ENCODE measurements at regions not wholly inside any gene's neighbourhood (a gene's known extent, or its start where the extent isn't known, plus 50 kb on each side); places are given as distances from the start of the nearest gene placed in this dataset.

DNA sequence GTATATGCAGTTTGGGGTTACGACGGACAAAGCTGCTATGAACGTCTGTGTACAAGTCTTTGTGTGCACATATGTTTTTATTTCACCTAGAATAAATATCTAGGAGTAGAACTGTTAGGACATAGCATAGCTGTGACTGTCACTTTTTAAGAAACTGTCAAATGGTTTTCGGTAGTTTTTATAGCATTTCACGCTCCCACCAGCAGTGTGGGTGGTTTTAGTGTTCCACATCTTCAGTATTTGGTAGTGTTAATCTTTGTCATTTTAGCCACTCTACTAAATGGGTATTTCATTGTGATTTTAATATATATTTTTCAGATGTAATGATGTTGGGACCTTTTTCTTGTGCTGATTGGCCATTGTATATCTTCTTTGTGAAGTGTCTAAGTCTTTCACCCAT, 109.1 kb upstream of the BCAT1 start:
- no peak for DNase-seq (ENCODE audit: low read depth)

DNA sequence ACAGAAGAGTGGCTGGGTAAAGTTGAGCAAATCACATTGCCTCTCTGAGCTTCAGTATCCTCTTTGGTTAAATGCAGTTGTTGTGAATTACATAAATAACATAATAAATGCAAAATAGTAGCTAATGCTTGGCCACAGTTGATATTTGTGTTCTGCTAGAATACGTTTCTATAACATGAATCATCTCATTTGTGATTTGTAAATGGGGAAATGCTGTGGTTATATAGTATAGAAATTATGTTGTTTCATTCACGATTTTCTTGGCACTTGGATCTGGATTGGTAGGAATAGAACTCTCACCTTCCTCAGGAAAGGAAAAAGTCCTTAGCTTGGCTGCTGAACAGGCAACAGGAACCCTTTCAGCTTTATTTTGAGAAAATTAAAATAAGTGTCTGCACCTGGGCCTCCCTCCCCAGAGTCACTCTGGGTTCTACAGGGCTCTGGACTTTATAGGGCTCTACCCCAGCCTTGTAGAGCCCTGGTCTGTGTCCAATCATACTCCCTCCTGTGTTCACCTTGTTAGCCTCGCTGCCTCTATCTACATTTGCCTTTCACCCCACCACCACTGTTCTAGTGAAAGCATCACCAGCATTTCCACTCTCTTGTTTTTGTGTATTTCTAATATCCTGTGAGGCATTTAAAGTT, 107.7 kb upstream of the BCAT1 start:
- no peak for DNase-seq (ENCODE audit: low read depth)

GRCh38 chr12:25056011-25056410, 107.1 kb upstream of the BCAT1 start:
- DNase-seq (ENCODE audit: low read depth), result no peak

GRCh38 chr12:25054783-25055144, 105.9 kb upstream of the BCAT1 start:
- peak; percentile 24 for DNase-seq (ENCODE audit: low read depth)

- DNase-seq (ENCODE audit: low read depth), result no peak
These were observed 105.3 kb upstream of the BCAT1 start for GRCh38 chr12:25054076-25054782.

GRCh38 chr12:25052914-25053211, 104.0 kb upstream of the BCAT1 start:
- DNase-seq (ENCODE audit: low read depth), result no peak

- no peak for DNase-seq (ENCODE audit: low read depth)
These were observed 103.5 kb upstream of the BCAT1 start for GRCh38 chr12:25052196-25052913.

- DNase-seq (ENCODE audit: low read depth), result no peak
These were observed 102.8 kb upstream of the BCAT1 start for GRCh38 chr12:25051656-25052195.

GRCh38 chr12:25051171-25051570, 102.3 kb upstream of the BCAT1 start:
- DNase-seq (ENCODE audit: low read depth), result no peak

- DNase-seq (ENCODE audit: low read depth), result no peak
These were observed 97.0 kb upstream of the BCAT1 start for GRCh38 chr12:25045869-25046268.

DNA sequence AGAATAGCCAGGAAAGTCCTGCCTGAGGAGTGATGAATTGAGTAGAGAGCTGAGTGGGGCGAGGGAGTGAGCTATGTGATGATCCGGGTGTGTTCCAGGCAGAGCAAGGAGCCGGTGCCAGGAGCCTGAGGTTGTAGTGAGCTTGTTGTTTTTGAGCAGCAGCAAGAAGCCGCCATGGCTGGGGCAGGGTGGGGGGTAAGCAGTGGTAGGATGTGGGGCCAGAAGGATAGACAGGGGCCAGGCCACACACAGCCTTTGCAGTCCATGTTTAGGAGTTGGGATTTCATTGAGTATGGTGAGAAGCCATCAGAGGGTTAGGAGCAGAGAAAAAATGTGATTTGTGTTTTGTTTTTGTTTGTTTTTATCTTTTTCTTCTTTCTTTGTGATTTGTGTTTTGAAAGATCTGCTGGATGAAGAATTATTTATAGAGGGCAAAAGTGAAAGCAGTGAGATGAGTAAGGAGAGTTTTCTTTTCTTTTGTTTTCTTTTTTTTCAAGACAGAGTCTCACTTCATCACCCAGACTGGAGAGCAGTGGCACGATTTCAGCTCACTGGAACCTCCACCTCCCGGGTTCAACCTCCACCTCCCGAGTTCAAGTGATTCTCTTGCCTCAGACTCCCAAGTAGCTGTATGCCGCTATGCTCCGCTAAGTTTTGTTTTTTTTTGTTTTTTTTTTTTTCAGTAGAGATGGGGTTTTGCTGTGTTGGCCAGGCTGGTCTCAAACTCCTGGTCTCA, 92.3 kb upstream of the BCAT1 start:
- DNase-seq (ENCODE audit: low read depth), result no peak

GRCh38 chr12:25040593-25040992, 91.7 kb upstream of the BCAT1 start:
- DNase-seq (ENCODE audit: low read depth), result no peak

GRCh38 chr12:25034676-25035075, 85.8 kb upstream of the BCAT1 start:
- no peak for DNase-seq (ENCODE audit: low read depth)

DNA sequence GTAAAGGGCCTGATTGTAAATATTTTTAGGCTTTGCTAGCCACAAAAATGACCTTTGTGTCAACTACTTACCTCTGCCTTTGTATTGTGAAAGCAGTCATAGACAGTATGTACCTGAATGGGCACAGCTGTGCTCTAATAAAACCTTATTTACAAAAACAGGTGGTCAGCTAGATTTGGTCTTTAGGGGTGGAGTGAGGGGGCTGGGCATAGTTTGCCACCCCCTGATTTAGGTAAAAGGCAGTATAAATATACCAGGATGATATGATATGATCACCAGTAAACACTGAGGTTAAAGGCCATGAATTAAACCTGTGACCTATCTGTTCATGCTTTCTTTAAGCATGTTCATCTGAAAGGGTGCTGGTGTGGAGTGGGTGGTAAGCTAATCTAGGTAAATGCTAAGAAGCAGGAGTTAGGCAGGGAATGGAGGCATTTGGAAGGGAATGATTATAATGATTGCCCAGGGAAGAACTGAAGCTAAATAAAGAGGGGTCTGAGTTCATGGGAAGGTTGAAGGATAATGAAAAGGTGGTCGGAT, 77.1 kb upstream of the BCAT1 start:
- DNase-seq (ENCODE audit: low read depth), result no peak

DNA sequence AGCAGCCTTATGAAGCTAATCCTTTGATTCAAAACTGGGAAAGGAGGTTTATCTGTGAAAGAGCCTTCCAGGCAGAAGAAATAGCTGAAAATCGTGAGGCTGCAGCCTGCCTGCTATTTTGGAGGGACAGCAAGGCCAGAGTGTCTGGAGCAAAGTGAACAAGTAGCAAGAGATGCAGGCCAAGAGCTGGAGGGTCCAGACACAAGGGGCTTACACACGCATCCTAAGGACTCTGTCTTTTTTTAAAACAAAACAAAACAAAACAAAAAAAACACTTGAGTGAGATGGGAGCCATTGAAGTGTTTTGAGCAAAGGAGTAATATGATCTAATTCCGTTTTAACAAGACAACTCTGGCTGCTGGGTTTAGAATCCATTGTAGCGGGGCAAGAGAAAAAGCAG, 76.4 kb upstream of the BCAT1 start:
- no peak for DNase-seq (ENCODE audit: low read depth)

GRCh38 chr12:25023808-25024207, 74.9 kb upstream of the BCAT1 start:
- DNase-seq (ENCODE audit: low read depth), result no peak

GRCh38 chr12:25020621-25021243, 71.8 kb upstream of the BCAT1 start:
- no peak for DNase-seq (ENCODE audit: low read depth)

- DNase-seq (ENCODE audit: low read depth), result no peak
These were observed 69.2 kb upstream of the BCAT1 start for GRCh38 chr12:25018146-25018545.

DNA sequence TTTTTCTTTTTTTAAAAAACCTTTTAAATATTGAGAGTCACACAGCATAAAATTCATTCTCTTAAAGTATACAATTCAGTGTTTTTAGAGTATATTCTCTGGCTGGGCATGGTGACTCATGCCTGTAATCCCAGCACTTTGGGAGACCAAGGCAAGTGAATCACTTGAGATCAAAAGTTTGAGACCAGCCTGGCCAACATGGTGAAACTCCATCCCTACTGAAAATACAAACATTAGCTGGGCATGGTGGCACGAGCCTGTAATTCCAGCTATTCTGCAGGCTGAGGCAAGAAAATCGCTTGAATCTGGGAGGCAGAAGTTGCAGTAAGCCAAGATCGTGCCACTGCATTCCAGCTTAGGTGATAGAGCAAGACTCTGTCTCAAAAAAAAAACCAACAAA, 68.4 kb upstream of the BCAT1 start:
- DNase-seq (ENCODE audit: low read depth), result peak; percentile 42

DNA sequence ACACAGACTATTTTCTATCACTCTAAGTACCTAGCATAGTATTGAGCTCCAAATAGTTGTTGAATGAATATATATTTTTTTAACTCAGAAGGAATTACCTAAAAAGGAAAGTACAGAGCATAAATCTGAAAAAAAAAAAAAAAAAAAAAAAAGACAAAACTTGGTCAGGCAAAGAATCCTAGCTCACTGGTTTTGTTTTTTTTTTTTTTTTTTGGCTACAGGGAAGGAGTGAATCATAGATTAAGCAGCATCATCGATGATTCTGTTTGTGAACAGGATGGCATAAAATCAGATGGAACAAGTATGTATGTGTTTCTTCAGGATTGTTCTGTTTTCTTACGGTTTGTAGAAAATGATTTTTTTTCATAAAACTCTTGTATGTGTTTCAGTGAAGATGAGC, 66.1 kb upstream of the BCAT1 start:
- no peak for DNase-seq (ENCODE audit: low read depth)

- DNase-seq (ENCODE audit: low read depth), result no peak
These were observed 64.2 kb upstream of the BCAT1 start for GRCh38 chr12:25013061-25013460.

Measured in Daoy (cell line).